ENCODE measurements at regions not wholly inside any gene's neighbourhood (a gene's known extent, or its start where the extent isn't known, plus 50 kb on each side); places are given as distances from the start of the nearest gene placed in this dataset.

DNA sequence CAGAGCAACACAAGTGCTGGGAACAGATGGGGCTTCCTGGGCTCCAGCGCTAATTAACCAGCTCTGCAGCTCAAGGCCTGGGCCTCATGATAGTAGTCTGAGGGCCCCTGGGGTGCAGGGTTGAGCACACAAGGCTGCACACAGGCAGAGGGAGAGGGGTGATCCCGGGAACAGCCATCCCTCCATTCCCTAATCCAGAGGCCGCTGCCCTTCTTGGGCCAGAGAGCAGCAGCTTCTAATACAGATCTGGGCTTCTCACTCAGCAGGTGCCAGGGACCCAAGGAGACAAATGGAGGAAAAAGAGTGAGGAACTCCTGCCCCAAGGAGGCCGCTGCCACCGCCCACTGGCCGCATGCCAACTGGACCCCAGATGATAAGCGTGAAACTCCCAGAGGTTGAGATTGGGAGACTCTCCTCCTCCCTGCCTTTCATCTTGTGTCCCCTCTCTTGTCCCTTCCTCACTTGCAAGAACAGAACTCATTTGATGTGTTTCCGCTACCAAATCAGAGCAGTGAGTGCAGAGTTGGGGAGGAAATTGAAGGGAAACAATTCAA, 58.0 kb upstream of the IFNAR2 start:
- TF ChIP-seq FOXM1 (IDR thresholded peaks at IDR 0.05; ENCODE audit: borderline replicate concordance) (no peak), TARDBP (IDR thresholded peaks at IDR 0.05) (no peak), CTBP1 (IDR thresholded peaks at IDR 0.05; ENCODE audit: borderline replicate concordance) (no peak), ARNT (IDR thresholded peaks at IDR 0.05) (no peak), BHLHE40 (IDR thresholded peaks at IDR 0.05; ENCODE audit: borderline replicate concordance) (no peak), HDGF (IDR thresholded peaks at IDR 0.05; ENCODE audit: borderline replicate concordance) (no peak), SUZ12 (IDR thresholded peaks at IDR 0.05) (no peak)
- TF ChIP-seq, protein P1, sequence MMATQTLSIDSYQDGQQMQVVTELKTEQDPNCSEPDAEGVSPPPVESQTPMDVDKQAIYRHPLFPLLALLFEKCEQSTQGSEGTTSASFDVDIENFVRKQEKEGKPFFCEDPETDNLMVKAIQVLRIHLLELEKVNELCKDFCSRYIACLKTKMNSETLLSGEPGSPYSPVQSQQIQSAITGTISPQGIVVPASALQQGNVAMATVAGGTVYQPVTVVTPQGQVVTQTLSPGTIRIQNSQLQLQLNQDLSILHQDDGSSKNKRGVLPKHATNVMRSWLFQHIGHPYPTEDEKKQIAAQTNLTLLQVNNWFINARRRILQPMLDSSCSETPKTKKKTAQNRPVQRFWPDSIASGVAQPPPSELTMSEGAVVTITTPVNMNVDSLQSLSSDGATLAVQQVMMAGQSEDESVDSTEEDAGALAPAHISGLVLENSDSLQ (IDR thresholded peaks at IDR 0.05), result no peak
- CTCF ChIA-PET, result no interaction called here
- no peak for DNase-seq (ENCODE audit: extremely low spot score)
- POLR2A ChIA-PET, result no interaction called here

GRCh38 chr21:33174756-33175155, 55.0 kb upstream of the IFNAR2 start:
- no peak for DNase-seq (ENCODE audit: extremely low spot score)
- TF ChIP-seq CTBP1 (IDR thresholded peaks at IDR 0.05; ENCODE audit: borderline replicate concordance) (no peak), NFRKB (IDR thresholded peaks at IDR 0.05) (no peak), LEF1 (IDR thresholded peaks at IDR 0.05; ENCODE audit: borderline replicate concordance) (no peak), ZNF384 (IDR thresholded peaks at IDR 0.05) (no peak), BHLHE40 (IDR thresholded peaks at IDR 0.05; ENCODE audit: borderline replicate concordance) (no peak)
- TF ChIP-seq, protein P1 (IDR thresholded peaks at IDR 0.05), result no peak
- ChIA-PET POLR2A (no interaction called here), CTCF (no interaction called here)

Measured in HEK293T (cell line).